HG02840 (cell line): ENCODE measurements at regions not wholly inside any gene's neighbourhood (a gene's known extent, or its start where the extent isn't known, plus 50 kb on each side); places are given as distances from the start of the nearest gene placed in this dataset.
"Not testable (repeated sequence)": the region's sequence is repeated elsewhere in the genome, so short reads cannot be mapped to it uniquely, and the experiment has no call there.

Source experiments
- ATAC-seq: cut with Tn5 transposase; IDR thresholded peaks from one replicate; pipeline ENCODE4 v1.9.1; 2021; ENCODE audit warnings: mild to moderate bottlenecking, moderate library complexity, moderate number of reproducible peaks; ENCODE audit not compliant: unreplicated experiment, low FRiP score

DNA sequence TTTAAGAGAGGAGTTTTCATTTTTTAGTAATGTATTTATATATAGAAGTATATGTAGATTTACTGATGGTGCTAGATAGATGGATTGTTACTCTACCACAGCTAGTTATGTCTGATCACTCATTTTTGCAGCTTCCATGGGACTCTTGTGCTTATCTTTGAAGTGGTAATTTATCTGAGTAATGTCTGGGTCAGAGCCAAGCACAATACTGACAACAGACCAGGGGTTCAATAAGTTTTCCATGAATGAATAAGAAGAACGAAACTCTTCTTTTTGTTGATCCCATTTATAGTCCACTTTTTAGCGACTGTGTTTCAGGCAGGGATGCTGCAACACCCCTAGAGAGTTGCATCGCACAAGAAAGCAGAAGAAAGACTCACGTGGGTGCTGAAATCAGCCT lies 935.2 kb downstream of the PLA2G4A start:
- no peak for ATAC-seq

DNA sequence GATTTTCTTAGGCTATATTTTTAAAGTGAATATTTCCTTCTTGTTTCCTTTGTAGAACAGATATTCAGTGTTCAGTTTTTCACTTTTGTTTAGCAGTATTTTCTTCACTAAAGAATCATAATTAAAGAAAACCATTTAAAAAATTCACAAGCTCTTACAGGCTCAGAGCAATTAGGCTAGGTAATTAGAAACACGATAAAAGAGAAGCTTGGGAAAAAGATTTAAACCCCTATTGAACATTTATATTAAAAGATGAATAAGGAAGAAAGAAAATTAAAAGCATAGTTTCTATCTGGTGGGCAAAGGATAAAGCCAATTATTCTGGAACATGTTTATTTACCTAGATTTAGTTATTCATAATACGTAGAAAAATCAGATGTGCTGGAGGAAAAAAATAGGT lies 942.6 kb downstream of the PLA2G4A start:
- no peak for ATAC-seq

DNA sequence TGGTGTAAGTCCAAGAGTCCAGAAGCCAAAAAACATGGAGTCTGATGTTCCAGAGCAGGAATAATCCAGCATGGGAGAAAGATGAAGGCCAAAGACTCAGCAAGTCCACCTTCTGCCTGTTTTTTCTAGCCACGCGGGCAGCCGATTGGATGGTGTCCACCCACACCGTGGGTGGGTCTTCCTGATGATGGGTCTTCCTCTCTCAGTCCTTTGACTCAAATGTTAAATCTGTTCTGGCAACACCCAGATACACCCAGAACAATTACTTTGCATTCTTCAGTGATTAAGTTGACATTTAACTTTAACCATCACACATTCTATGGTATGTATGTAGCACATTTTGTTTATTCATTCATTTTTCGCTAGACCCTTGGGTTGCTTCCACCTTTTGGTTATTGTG lies 944.4 kb downstream of the PLA2G4A start:
- no peak for ATAC-seq

DNA sequence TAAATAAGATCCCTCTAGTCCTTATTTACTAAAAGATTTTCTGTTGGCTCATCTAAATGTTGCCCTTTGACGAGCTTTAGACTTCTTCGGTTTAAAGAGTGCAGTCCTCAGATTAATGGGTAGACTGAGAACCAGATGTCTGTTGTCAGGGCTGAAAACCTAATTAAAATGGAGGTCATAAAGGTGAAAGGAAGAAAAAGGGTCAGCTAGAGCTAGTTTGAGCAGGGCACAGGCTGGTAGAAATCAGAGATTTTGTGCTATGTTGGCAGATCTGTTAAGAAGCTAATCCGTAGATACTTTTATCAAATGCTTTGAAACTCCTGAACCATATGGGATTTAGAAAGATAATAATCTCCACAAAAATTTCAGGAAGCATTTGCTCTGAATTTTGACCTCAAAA lies 959.0 kb downstream of the PLA2G4A start:
- no peak for ATAC-seq

DNA sequence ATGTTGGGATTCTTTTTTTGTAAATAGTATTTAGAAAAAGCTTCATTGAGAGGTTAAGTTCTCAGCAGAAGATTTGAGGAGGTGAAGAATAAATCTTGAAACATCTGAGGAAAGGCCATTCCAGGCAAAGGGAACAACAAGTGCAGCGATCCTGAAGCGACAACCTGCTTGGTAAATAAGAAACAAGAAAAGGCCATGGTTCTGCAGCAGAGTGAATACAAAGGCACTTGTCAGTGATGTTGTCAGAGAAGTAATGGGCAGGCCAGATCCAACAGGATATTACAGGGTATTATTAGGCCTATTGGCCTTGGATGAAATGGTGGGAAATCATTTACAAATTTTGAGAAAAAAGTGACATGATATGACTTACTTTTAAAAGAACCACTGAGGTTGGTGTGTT lies 960.0 kb downstream of the PLA2G4A start:
- ATAC-seq: no peak

DNA sequence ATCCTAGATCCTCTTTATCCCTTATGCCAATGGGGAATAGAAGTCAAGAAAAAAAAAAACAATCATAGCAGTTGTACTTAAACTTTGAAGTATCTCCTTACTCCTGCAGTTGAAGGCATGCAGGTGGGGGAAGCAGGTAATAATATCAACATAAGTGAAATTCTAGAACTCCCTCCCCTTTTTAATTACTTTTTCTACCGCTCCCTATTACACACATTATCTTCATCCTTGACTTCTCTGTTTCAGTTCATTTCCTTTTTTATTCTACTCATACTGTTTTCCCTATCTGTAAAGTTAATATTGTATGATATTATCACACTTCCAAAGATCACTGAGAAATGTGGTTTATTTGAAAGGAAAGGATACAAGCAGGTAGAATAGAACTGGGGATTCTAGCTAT lies 962.0 kb downstream of the PLA2G4A start:
- no peak for ATAC-seq

DNA sequence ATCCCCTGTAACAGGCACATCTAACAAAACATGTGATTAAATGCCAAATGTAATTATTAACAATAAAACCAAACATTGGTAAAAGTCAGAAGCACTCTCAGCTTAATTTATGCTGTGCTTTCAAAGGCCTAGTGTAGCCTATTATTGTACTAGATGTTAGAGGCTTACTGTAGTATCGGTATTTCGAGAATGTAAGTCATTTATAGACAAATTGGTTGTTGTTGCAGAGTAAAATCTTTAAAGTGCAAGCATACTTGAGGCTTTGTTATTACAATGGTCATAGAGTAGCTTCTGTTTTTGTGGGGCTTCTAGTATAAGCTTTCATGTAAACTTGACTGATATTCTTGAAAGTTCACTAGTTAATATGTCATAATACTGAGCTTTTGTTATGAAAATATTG lies 965.8 kb downstream of the PLA2G4A start:
- ATAC-seq: no peak

DNA sequence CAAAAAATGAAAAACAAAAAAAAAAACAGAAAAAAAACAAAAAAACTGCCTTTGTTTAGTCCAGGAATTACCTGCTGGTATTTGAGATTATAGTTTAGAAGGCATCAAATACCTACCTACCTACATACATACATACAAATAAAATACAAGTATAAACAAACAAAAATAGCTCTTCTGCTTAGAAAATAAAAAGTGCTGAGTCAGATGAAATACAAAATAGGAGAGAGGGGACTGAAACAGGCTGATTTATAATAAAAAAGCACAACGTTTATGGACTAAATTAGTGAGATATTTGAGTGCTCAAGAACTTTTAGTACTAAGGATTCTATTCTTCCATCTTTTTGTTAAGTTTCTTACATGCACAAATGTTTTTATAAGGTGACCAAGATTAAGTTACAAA lies 980.8 kb downstream of the PLA2G4A start:
- no peak for ATAC-seq

DNA sequence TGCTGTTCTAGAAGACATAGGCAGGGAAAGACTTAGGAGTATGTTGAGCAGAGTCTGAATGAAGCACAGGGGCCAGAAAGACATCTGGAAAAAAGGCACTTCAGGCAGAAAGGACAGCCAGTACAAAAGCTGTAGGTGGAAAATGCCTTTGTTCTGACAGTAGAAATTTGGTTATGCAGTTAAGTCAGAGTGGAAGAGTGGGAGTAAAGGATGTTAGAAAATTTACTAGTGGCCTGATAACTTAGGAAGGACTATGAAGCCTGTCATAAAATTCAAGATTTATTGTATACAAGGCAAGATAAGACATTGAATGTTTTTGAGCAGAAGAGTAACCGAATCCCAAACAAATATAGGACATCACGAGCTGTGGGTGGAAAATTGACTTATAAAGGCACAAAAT lies 987.9 kb downstream of the PLA2G4A start:
- ATAC-seq: no peak

DNA sequence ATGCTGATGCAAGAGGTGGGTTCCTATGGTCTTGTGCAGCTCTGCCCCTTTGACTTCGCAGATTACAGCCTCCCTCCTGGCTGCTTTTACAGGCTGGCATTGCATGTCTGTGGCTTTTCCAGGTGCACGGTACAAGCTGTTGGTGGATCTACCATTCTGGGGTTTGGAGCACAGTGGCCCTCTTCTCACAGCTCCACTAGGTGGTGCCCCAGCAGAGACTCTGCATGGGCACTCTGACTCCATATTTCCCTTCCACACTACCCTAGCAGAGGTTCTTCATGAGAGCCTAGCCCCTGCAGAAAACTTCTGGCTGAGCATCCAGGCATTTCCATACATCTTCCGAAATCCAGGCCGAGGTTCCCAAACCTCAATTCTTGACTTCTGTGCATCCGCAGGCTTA lies 989.0 kb downstream of the PLA2G4A start:
- ATAC-seq: no peak

DNA sequence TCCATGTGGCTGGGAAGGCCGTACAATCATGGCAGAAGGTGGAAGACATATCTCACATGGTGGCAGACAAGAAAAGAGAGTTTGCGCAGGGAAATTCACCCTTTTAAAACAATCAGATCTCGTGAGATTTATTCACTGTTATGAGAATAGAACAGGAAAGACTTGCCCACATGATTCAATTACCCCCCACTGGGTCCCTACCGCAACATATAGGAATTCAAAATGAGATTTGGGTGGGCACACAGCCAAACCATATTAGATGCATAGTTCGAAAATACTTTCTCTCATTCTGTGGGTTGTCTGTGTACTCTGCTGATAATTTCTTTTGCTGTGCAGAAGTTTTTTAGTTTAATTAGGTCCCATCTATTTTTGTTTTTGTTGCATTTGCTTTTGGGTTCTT lies 990.3 kb downstream of the PLA2G4A start:
- no peak for ATAC-seq

DNA sequence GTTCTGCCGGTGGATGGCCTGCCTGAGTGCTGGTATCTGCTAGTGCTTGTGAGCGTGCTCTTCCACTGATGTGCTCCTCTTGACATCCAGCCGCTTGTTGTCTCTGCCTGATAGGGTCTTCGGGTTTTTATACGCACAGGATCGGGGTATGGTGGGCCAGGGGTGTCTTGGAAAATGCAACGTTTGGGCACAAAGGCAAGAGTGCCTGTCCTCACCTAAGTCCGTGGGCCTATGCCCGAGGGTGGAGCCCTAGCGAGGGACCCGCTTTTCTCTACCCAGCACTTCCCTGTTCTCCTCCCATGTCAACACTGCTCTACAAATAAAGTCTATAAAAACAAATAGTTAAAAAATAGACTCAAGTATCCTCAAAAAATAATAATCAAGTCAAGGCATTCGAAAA lies 1007.8 kb downstream of the PLA2G4A start:
- ATAC-seq: no peak

DNA sequence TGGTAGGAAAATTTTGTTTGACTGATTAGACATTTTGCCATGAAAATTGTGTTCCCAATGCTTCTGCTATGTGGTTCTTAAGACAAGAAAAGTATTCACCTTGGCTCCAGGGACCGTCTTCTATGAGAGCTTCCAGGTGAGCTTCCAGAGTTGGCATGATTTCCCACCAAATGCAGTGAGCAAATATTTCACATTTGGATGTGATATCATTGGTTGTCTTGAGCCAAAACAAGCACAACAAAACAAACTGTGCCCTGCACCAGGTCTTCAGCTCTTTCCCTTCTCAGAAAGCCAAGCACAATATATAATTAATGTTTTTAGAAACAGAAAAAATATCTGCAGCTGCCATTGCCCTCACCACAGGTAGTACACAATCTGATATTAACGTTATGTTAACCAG lies 1009.0 kb downstream of the PLA2G4A start:
- ATAC-seq: no peak

DNA sequence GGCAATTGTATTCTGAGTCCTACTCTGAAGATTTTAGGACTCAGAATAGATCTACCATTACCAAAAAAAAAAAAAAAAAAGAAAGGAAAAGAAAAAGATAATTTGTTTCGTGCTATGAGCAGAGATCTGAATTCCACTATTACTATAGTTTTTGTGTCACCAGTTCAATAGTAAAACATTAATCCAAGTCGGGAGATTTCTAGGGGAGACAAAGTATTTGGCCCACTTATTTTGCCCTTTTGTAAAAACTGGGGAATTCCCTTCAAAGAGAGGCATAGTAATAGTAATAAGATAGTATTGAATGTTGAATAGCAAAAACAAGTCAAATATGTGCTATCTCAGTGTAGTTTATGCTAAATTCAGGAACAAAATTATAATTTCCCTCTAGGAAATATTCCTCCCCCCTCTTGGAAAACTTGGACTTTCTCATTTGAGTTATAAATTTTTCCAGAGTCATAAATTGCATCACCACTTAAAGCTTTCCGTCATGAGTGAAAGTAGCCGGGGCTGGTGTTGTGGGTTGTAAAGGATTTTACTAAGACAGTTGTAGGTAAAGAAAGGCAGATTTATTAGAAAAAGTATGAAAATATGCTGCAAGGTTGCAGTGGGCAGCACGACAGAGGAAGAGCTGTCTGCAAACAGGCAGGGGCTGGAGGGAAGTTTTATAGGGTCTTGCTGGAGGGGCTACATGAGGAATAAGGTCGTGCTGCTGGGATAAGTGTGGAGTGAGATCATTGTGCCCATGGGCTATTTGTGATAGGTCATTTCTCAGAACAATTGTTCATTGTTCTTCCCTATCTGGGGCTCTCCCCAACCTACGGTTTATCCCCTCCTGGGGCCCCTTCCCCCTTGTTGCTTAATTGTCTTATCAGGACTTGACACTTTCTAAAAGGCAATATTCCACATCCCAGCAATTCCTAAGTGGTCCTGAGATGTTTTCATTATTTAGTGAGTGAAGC lies 1009.9 kb downstream of the PLA2G4A start:
- ATAC-seq: no peak

DNA sequence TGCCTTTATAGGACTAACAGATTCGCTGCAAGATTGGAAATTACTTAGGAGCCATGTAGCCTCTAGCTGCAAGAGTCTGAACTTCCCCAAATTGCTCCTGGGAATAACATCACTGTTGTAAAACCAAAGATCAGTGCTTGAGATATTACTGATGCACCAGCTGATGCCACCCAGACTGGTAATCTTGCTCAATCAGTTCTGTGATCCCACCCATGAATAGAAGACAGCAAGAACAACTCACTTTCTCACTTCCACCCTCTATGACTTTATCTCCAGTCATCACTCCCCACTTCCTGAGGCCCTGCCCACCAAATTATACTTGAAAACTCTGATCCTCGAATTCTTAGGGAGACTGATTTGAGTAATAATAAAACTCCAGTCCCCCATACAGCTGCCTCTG lies 1011.1 kb downstream of the PLA2G4A start:
- no peak for ATAC-seq

DNA sequence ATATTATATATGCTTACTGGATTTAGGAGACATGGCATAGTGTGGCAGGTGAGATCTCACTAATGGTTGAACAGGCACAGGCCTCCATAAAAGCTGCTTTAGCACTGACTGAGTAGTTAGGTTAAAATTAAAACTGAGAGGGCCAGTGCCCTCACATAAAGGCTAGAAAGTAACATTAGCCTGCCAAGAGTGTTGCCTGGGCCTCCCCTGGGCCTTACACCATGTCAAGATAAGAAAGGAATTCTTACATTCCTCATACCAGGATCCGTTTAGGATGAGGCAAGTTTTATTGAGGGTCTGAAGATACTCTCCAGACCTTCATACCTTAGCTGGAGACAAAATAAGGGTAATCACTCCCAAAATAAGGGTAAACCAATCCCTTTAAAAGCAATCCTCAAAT lies 1011.8 kb downstream of the PLA2G4A start:
- no peak for ATAC-seq

DNA sequence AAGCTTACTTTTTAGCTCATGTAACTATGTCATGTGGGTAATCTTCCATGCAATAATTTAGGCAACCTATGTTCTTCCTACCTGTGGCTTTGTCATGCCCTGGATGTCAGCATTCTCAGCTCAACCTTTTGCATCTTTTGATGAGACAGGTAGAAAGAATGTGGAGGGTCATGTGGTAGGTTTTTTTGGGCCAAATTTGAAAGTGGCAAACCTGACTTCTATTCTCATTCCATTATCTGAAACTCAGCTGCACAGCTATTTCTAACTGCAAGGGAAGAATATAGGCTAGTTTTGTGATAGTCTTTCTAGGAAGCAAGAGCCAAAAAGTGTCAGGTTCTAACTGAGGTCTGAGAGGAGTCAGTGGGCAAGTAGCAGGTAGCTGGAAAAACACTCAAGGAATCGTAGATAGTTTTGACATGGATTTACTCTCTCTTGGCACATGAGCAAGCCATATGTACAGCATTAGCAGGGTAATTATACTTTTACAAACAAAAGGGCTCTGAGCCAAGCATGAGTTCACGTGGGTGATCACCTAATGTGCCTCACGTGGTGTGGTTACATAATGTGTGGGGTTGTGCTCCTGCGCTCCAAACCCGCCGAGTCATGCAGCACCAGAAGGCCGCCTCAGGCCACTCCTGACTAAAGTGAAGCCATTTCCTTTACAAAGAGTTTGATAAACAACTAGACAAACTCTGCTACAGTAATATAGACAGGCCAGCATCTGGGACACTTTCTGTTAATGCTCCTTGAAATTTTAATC lies 1013.8 kb downstream of the PLA2G4A start:
- ATAC-seq: no peak

DNA sequence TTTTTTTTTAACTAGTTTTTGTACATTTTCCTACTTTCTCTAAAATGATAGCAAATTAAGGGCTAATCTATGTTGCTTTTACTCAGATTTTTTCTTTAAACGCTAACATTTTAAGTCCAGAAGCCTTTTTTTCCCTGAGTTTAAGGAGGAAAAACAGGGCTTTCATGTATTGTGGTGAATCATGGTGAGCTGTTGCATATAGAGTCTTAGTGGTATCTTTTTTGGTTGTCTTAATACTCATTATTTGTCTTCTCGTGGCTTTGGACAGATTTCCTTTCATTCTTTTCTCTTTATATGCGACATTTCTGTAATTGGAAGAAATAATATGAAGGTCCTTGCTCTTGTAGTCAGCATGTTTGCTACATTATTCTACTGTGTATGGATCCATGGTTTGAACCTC lies 1015.6 kb downstream of the PLA2G4A start:
- ATAC-seq: no peak

DNA sequence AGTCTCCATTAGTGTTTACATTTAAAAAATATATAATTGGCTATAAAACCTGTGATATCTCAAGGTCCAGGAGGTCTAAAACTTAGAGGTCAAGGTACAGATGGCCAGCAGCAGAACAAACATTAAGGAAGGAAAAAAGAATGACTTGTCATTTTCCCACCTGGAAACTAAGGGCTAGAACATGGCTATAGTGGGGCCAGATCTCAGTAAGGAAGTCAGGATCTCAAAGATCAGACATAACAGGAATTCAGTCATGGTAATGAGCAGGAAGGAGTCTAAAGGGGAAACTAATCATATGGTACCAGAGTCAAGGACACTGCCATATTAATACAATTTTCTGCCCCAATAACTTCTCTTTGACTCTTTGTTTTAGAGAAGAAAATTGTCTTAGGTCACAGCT lies 1018.8 kb downstream of the PLA2G4A start:
- ATAC-seq: no peak

DNA sequence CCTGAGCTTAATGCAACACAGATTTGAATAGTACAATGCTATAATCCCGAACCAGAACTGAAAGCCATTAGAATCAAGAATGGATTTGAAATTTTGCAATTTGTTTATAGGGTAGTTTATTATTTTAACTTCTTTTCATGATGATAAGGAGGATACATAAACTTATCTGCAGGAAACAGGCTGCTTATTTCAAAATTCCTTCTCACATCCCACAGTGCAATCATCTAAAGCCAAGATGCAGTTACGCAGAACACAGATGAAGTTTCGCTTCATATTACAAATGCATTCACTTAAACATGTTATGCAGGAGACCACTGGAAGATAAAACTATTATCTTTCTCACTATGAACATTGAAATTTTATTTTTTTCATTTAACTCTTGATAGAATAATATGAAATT lies 1019.6 kb downstream of the PLA2G4A start:
- no peak for ATAC-seq

DNA sequence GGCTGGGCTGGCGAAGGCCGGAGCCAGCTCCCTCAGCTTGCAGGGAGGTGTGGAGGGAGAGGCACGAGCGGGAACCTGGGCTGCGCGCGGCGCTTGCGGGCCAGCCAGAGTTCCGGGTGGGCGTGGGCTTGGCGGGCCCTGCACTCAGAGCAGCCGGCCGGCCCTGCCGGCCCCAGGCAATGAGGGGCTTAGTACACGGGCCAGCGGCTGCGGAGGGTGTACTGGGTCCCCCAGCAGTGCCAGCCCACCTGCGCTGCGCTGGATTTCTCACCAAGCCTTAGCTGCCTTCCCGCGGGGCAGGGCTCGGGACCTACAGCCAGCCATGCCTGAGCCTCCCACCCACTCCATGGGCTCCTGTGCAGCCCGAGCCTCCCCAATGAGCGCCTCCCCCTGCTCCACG lies 1021.4 kb downstream of the PLA2G4A start:
- not testable (repeated sequence) for ATAC-seq

DNA sequence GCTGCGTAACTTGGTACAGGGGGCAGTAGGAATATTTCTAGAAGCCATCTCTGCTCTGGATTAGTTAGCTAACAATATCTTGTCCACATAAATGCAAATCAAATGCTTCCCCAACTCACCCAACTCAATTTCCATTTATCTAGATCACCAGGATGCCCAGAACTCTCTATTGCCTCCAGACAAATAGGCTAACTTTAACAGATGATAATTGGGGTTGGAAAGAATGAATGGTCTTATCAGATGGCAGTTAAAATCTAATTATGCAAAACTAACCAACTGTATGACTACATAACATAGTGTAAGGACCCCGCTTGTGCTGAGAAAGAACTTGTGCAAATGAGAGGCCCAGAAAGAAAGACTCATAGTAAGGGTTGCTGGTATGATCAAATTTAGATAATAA lies 1024.8 kb downstream of the PLA2G4A start:
- no peak for ATAC-seq
